ENCODE measurements at regions not wholly inside any gene's neighbourhood (a gene's known extent, or its start where the extent isn't known, plus 50 kb on each side); places are given as distances from the start of the nearest gene placed in this dataset.

DNA sequence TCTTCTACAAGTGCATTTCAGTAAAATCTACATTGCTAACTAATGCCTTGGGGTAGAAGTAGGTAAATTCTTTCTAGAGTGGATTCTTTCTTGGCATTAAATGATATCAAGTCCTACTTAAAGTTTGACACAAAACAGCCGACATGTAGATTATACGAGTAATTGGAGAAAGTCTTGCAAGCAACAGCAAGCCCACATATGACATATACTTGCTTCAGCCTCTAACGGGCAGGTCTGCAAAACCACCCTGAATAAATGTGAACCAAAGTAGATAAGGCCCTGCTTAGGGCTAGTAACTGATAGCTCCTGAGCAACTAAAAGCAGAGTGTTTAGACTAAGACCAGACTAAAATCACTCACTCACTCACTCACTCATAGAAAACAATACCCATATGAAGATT, 203.2 kb downstream of the LTN1 start:
- no peaks in the 10 kb centered on the region for H3K36me3 Mint-ChIP-seq (ENCODE audit: low read depth)
- H3K4me3 Mint-ChIP-seq = no peak overlapping the region
- peaks cover 10% of the 10 kb centered on the region for H3K9me3 Mint-ChIP-seq
- H3K27me3 Mint-ChIP-seq (ENCODE audit: low read depth) = no peaks in the 10 kb centered on the region
- no peaks in the 10 kb centered on the region for H3K4me1 Mint-ChIP-seq
- TF ChIP-seq CTCF (IDR thresholded peaks at IDR 0.05; ENCODE audit: unreplicated experiment in 3 of 3) = no peak
- H3K27ac Mint-ChIP-seq = no peak overlapping the region

- Mint-ChIP-seq H3K9me3 (peaks cover 10% of the 10 kb centered on the region), H3K4me1 (no peaks in the 10 kb centered on the region)
Measured at GRCh38 chr21:28788030-28788429, 204.6 kb downstream of the LTN1 start.

GRCh38 chr21:28783641-28784185, 209.0 kb downstream of the LTN1 start:
- Mint-ChIP-seq H3K27ac (no peak overlapping the region), H3K4me1 (no peaks in the 10 kb centered on the region), H3K9me3 (peaks cover 10% of the 10 kb centered on the region), H3K27me3 (ENCODE audit: low read depth) (no peaks in the 10 kb centered on the region), H3K36me3 (ENCODE audit: low read depth) (no peaks in the 10 kb centered on the region), H3K4me3 (no peak overlapping the region)
- no peak for TF ChIP-seq CTCF (IDR thresholded peaks at IDR 0.05; ENCODE audit: unreplicated experiment in 3 of 3)

More at GRCh38 chr21:28788030-28788429, 204.6 kb downstream of the LTN1 start:
- TF ChIP-seq CTCF (IDR thresholded peaks at IDR 0.05; ENCODE audit: unreplicated experiment in 3 of 3) = no peak
- no peaks in the 10 kb centered on the region for H3K27me3 Mint-ChIP-seq (ENCODE audit: low read depth)
- H3K27ac Mint-ChIP-seq = no peak overlapping the region
- H3K4me3 Mint-ChIP-seq = no peak overlapping the region
- no peaks in the 10 kb centered on the region for H3K36me3 Mint-ChIP-seq (ENCODE audit: low read depth)

- no peaks in the 10 kb centered on the region for H3K36me3 Mint-ChIP-seq (ENCODE audit: low read depth)
- TF ChIP-seq CTCF (IDR thresholded peaks at IDR 0.05; ENCODE audit: unreplicated experiment in 3 of 3) = peak; percentile 27 to 37 (median 27)
- H3K27ac Mint-ChIP-seq = no peak overlapping the region
- no peaks in the 10 kb centered on the region for H3K4me1 Mint-ChIP-seq
- no peak overlapping the region for H3K4me3 Mint-ChIP-seq
- no peaks in the 10 kb centered on the region for H3K27me3 Mint-ChIP-seq (ENCODE audit: low read depth)
- peaks cover 10% of the 10 kb centered on the region for H3K9me3 Mint-ChIP-seq
Measured at GRCh38 chr21:28781602-28782276, 210.9 kb downstream of the LTN1 start.

GRCh38 chr21:28779914-28780313, 212.8 kb downstream of the LTN1 start:
- Mint-ChIP-seq H3K27ac (no peak overlapping the region), H3K9me3 (peaks cover 6% of the 10 kb centered on the region), H3K4me3 (no peak overlapping the region), H3K4me1 (no peaks in the 10 kb centered on the region), H3K27me3 (ENCODE audit: low read depth) (no peaks in the 10 kb centered on the region), H3K36me3 (ENCODE audit: low read depth) (no peaks in the 10 kb centered on the region)
- no peak for TF ChIP-seq CTCF (IDR thresholded peaks at IDR 0.05; ENCODE audit: unreplicated experiment in 3 of 3)

GRCh38 chr21:28776251-28776650, 216.4 kb downstream of the LTN1 start:
- Mint-ChIP-seq H3K36me3 (ENCODE audit: low read depth) (no peaks in the 10 kb centered on the region), H3K4me1 (peaks cover 8% of the 10 kb centered on the region), H3K27me3 (ENCODE audit: low read depth) (no peaks in the 10 kb centered on the region), H3K9me3 (peaks cover 3% of the 10 kb centered on the region), H3K27ac (no peak overlapping the region), H3K4me3 (no peak overlapping the region)
- no peak for TF ChIP-seq CTCF (IDR thresholded peaks at IDR 0.05; ENCODE audit: unreplicated experiment in 3 of 3)

Data from nephron (organoid).